ENCODE measurements at regions not wholly inside any gene's neighbourhood (a gene's known extent, or its start where the extent isn't known, plus 50 kb on each side); places are given as distances from the start of the nearest gene placed in this dataset.

DNA sequence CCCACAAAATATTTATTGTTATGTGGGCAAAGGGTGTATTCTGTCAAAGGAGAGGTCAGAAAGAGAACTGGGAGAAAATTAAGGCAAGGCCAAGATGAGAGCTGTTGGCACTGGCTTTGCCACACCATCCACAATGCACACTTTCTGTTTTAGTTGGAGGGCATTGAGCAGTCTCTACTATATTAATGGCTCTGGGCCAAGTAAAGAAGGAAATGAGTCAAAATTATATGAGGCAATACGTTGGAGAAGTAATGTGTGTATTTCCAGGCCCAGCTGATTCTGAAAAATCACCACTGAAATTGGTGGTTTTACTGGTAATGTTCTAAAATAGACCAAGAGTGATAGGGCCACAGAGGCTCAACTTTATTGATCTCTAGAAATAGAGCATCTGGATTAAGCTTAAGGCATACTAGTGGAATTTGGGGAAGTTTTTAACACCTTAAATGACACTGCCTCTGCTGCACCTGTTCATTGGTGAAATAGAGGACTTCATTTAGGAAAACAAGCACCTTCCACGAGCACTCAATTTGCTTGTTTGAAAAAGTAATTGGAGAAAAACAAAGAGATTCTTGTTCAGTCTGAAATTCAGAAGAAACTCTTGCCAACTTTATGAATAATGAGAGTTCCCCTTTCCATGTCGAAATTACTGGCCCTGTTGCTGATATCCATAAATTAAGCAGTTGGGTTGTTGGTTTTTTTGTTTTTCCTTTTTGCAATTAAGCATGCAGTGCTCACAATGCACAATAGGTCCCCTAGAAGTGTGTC lies 424.9 kb downstream of the ADGRL2 start:
- DNase-seq, result no peak

DNA sequence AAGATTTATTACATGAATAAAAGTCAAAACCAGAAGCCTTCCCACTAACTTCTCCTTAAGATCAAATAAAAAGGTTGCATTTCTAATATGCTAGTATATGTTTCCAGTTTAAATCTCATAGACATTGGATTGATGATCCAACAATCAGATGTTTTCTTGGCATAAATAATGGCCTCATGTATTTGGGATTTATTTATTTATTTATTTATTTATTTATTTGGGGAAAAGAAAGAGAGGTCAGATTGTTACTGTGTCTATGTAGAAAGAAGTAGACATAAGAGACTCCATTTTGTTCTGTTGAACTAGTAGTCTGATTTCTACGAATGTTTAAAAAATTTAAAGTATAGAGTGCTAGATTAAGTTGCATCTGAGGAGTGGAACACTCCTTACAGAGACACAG lies 422.4 kb downstream of the ADGRL2 start:
- no peak for DNase-seq

- no peak for DNase-seq
These were observed 421.0 kb downstream of the ADGRL2 start for GRCh38 chr1:82221721-82222120.

GRCh38 chr1:82220754-82221153 lies 420.0 kb downstream of the ADGRL2 start:
- DNase-seq, result no peak

DNA sequence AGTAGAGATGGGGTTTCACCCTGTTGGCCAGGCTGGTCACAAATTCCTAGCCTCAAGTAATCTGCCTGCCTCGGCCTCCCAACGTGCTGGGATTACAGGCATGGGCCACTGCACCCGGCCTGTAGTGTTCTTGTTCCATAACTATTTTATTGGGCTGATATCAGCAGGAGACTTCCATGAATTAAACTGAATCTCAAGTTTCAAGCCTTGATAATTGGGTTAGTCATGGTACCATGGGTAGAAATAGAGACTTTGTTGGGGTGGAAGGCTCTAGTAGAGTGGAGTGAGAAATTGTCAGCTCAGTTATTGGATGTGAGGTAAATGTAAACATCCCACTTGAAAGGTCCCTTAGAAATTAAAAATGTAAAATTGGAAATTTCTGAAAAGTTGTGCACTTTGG lies 419.1 kb downstream of the ADGRL2 start:
- DNase-seq, result no peak

DNA sequence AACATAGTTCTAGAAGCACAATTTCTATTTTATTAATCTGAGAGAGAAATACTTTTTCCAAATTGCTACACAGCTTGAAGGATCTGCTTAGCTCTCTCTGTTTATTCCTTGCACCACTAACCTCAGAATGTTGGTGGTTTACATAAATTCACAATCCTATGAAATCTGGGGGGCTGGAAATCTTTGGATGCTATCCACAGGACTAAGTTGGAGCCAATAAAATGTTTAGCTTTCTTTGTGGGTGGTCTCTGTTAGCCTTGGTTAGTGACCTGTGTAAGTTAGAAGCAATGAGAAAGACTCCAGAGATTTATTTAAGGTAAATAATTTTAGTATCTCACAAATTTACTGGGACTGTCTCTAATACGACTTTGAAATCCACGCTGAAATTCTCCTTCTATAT lies 418.1 kb downstream of the ADGRL2 start:
- no peak for DNase-seq

DNA sequence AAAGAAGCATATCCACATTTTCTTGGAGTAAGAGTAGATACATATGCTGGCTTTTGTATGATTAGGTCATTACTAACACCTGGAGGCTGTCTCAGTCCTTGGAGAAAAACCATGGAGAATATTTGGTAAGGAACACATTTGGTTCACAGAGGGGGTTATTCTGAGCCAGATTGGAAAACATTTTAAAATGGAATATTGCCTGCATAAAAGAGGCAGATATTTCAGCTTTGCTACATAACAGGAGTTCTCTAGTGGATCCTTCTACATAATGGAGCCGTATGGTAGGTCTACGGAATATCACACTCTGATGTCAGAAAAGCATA lies 415.1 kb downstream of the ADGRL2 start:
- no peak for DNase-seq

DNA sequence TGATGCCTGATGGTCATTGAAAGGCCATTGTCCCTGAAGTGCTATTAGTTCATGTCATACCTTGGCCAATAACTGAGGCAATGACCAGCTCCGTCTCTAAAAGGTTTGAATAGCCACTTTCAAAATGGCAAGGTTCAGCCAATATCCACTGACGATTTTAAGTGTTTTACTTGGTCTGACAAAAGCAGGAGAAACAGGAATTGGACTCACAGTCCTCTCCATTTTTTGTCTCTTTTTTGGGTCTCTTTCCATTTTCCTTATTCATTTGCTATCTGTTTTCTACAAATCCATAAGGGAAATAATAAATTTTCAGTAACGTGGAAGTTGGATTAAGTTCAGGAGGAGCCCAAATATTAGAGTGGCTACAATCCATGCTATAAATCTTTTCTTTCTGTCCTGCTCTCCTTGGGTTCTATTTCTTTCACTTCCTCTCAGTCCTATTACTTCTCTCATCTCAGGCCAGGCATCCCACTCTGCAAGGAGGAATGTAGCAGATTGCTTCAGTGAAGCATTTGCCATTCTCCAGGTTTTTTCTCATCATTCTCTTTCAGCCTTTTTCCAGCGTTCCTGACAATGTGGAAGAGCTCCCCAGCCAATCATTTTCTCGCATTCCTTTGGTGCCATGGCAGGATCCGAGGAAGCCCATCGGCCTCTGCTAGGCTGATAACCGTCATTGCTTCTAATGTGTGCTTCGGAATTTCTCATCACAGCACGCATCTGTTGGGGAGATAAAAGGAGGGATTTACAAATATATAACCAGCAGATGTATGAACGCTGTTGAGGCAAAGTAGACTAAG lies 414.5 kb downstream of the ADGRL2 start:
- DNase-seq, result no peak

DNA sequence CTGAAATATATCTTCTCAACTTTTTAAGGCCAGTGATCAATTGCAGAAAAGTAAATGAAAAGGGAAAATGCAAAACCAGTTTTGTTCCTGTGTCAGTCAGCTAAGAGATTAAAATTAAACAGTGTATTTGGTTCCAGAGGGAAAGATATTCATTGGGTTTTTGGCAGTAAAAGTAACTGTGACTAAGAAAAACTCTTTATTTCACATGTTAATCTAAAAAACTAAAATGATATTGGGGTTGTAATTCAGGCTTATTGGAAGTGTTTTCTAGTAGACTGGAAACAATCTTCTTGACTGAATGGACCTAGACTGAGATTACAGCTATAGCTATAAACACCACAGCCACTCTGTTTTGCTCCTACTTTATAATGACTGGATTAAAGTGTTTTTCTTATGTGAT lies 413.9 kb downstream of the ADGRL2 start:
- DNase-seq, result no peak

- no peak for DNase-seq
These were observed 396.9 kb downstream of the ADGRL2 start for GRCh38 chr1:82197606-82198005.

DNA sequence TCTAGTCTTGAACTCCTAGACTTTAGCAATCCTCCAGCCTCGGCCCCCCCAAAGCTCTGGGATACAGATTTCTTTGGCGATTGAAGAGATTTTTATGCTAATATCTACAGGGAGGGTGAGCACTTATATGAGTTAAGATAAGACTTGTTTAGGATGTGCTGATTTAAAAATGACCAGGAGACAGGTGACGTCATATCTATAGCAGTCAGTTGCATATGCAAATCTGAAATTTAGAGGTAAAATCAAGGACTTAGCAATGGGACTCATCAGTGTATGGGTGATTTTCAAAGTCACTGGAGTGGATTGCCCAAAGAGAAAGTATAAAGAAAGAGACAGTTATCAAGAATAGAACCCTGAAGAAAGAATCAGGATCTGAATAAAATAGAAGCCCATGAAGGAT lies 394.5 kb downstream of the ADGRL2 start:
- DNase-seq, result no peak

- DNase-seq, result no peak
These were observed 384.4 kb downstream of the ADGRL2 start for GRCh38 chr1:82185084-82185483.

DNA sequence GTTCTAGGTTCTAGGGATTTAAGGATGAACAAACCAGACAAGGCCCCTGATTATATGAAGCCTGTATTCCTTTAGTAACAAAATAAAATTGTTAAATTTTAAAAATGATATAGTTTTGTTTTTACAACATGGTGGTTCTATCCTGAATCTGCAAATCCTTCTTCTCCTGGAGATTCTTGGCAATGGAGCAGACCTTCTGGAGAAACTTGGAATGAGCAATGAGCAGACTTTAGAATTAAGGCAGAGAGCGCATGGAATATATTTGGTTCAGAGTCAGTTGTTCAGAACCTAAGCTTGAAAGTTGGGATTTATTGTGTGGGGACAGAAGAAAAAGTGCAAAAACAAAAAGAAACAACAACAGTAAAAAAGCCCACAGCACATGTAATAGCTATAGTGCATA lies 381.1 kb downstream of the ADGRL2 start:
- DNase-seq, result no peak

DNA sequence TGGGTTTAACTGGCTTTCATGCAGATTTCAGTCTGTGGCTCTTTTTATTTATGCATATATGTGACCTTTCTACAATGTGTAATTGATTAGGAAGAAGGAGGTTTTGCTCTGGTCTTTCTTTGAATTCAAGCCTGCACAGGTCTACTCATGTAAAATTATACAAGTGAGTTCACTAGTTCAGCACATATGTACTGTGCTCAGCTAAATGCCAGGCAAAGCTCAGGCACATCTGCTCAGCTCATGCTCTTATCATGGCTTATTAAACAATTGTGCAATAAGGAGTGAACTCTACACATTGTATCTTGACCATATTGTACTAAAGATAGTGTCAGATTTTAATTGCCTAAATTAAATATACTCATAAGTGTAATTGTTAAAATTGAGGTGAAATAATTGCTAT lies 378.4 kb downstream of the ADGRL2 start:
- DNase-seq, result no peak

DNA sequence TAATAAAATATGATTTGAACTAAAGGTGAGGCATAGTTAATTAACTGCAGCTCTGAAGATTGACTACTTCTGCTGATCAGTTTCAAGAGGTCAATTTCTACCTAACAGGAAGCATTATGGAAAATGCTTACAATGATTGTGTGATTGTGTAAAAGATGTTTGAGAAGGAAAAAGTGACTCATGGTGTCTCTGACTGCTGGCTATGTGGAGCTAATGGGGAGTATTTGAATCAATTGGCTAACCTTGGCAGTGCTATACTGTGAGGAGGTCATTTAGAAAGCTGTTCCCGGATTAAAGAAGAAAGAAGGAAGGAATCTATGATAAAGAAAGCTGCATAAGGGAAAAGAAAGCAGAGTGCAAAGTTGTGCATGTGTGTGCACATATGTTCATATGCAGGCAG lies 376.5 kb downstream of the ADGRL2 start:
- DNase-seq, result no peak

DNA sequence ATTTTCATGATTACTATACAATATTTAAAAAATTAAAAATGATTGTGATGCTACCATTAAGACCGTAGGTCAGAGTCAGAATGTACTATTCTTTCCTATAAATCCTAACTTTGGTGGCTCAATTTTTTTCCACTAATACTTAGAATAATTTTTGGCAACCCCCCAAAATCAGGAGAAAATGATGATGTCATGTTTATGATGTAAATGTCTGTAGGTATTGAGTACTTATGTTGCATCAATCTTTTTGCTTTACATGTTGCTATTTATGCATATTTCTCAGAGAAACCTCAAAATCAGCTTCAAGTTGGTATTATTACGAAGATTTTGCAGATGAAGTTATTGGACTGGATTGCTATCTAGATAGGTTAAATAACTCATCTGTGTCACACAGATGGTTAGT lies 371.2 kb downstream of the ADGRL2 start:
- no peak for DNase-seq

DNA sequence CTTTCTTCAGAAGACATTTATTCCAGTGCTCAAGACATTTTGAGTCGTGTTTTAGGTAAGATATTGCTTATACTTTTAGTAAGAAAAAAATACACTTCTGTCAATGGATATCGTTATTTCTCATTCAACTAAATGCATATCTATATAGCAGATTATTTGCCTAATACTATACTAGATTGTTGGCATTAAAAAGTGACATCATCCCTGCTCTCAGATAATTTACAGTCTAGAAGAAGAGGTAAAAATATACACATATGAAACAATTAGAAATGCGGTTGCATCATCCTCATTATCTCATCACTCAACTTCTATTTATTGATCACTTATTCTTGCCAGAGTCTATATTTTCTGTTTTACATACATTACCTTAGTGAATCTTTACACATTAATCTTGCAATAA lies 367.7 kb downstream of the ADGRL2 start:
- no peak for DNase-seq

GRCh38 chr1:82165304-82165703 lies 364.6 kb downstream of the ADGRL2 start:
- DNase-seq, result no peak

DNA sequence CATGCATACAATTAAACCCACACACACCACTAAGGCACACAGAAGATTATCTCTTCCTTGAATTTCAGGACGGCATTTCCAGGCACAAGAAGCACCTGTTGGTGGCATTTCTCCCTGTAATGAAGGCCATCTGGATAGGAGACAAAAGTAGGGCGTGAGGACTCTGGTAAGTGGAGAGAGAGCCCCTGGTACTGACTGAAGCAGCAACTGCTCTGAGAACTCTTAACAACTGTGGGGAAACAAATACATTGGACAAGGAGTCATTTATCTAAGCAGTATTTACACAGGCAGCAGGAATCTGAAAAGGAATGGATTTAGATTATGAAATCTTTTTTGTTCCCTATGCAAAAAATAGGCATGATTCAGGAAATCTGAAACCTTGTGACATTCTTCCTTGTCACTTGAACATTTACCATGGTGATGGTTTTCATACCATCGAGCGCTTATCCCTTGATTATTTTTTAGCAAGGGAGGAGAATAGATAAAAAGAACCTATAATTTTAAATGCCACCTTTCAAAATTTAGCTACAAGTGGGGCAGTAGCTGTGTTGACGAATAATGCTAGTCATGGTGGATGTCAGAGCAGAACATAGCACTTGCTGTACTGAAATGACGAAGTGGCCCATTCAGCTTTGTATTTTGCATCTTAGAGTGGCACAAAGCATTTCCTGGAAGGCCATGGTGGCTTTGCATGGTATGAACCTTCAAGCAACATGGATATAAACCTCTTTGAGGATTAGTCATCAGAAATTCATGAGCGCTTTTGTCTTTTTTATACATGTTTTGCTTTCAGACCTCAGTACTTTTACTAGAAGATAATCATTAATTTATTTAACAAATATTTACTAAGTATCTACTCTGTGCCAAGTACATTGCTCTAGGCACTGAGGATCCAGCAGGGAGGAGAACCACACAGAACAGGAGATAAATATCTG lies 362.0 kb downstream of the ADGRL2 start:
- DNase-seq, result no peak

DNA sequence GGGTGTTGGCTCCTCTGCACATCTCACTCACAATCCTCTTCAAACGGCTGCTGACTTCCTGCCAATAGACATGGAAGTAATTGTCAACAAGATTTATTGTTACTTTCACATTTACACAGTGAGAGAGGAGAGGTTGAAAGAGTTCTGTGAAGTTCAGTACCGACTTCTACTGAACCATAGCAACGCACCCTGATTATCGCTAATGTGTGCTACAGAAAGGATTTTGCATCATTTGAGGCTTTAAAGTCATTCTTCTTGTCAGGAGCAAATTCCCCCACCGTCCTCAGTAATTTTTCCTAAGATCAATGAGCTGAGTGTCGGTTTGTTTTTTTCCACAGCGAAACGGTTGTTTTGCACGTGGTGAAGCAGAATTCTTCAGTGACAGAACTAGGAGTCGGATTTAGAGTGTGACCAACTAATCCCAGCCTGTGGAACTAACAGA lies 361.0 kb downstream of the ADGRL2 start:
- no peak for DNase-seq

- DNase-seq, result no peak
These were observed 360.2 kb downstream of the ADGRL2 start for GRCh38 chr1:82160903-82161302.

GRCh38 chr1:82160036-82160435 lies 359.3 kb downstream of the ADGRL2 start:
- no peak for DNase-seq

- DNase-seq, result no peak
These were observed 358.2 kb downstream of the ADGRL2 start for GRCh38 chr1:82158981-82159380.
